ENCODE measurements at regions not wholly inside any gene's neighbourhood (a gene's known extent, or its start where the extent isn't known, plus 50 kb on each side); places are given as distances from the start of the nearest gene placed in this dataset.

GRCh38 chr1:162982364-162982763 is 86.8 kb upstream of the RGS4 start:
- Mint-ChIP-seq H3K36me3 (ENCODE audit: low read depth, unreplicated experiment) (no peaks in the 10 kb centered on the region), H3K4me1 (ENCODE audit: unreplicated experiment) (peaks cover 19% of the 10 kb centered on the region), H3K4me3 (ENCODE audit: unreplicated experiment) (no peak overlapping the region), H3K27me3 (ENCODE audit: unreplicated experiment) (no peaks in the 10 kb centered on the region), H3K27ac (ENCODE audit: unreplicated experiment) (no peak overlapping the region), H3K9me3 (ENCODE audit: unreplicated experiment) (no peaks in the 10 kb centered on the region)
- DNase-seq (ENCODE audit: low spot score): no peak
- TF ChIP-seq CTCF (IDR thresholded peaks at IDR 0.05; ENCODE audit: unreplicated experiment): no peak

- Mint-ChIP-seq H3K27me3 (ENCODE audit: unreplicated experiment) (no peaks in the 10 kb centered on the region), H3K9me3 (ENCODE audit: unreplicated experiment) (no peaks in the 10 kb centered on the region), H3K4me1 (ENCODE audit: unreplicated experiment) (peaks cover 18% of the 10 kb centered on the region), H3K27ac (ENCODE audit: unreplicated experiment) (no peak overlapping the region), H3K4me3 (ENCODE audit: unreplicated experiment) (no peak overlapping the region), H3K36me3 (ENCODE audit: low read depth, unreplicated experiment) (no peaks in the 10 kb centered on the region)
- no peak for DNase-seq (ENCODE audit: low spot score)
- no peak for TF ChIP-seq CTCF (IDR thresholded peaks at IDR 0.05; ENCODE audit: unreplicated experiment)
These were observed 91.1 kb upstream of the RGS4 start for GRCh38 chr1:162977944-162978568.

- no peak overlapping the region for H3K27ac Mint-ChIP-seq (ENCODE audit: unreplicated experiment)
- no peaks in the 10 kb centered on the region for H3K27me3 Mint-ChIP-seq (ENCODE audit: unreplicated experiment)
- no peak for DNase-seq (ENCODE audit: low spot score)
- peaks cover 18% of the 10 kb centered on the region for H3K4me1 Mint-ChIP-seq (ENCODE audit: unreplicated experiment)
- no peak overlapping the region for H3K4me3 Mint-ChIP-seq (ENCODE audit: unreplicated experiment)
- no peaks in the 10 kb centered on the region for H3K36me3 Mint-ChIP-seq (ENCODE audit: low read depth, unreplicated experiment)
- no peaks in the 10 kb centered on the region for H3K9me3 Mint-ChIP-seq (ENCODE audit: unreplicated experiment)
- no peak for TF ChIP-seq CTCF (IDR thresholded peaks at IDR 0.05; ENCODE audit: unreplicated experiment)
These were observed 92.5 kb upstream of the RGS4 start for GRCh38 chr1:162976628-162977027.

GRCh38 chr1:162974810-162975209 is 94.4 kb upstream of the RGS4 start:
- H3K4me1 Mint-ChIP-seq (ENCODE audit: unreplicated experiment): peaks cover 18% of the 10 kb centered on the region
- DNase-seq (ENCODE audit: low spot score): no peak
- no peaks in the 10 kb centered on the region for H3K27me3 Mint-ChIP-seq (ENCODE audit: unreplicated experiment)
- TF ChIP-seq CTCF (IDR thresholded peaks at IDR 0.05; ENCODE audit: unreplicated experiment): no peak
- H3K27ac Mint-ChIP-seq (ENCODE audit: unreplicated experiment): no peak overlapping the region
- no peaks in the 10 kb centered on the region for H3K9me3 Mint-ChIP-seq (ENCODE audit: unreplicated experiment)
- no peak overlapping the region for H3K4me3 Mint-ChIP-seq (ENCODE audit: unreplicated experiment)
- H3K36me3 Mint-ChIP-seq (ENCODE audit: low read depth, unreplicated experiment): no peaks in the 10 kb centered on the region

- H3K27me3 Mint-ChIP-seq (ENCODE audit: unreplicated experiment): no peaks in the 10 kb centered on the region
- H3K4me3 Mint-ChIP-seq (ENCODE audit: unreplicated experiment): no peak overlapping the region
- no peaks in the 10 kb centered on the region for H3K9me3 Mint-ChIP-seq (ENCODE audit: unreplicated experiment)
- DNase-seq (ENCODE audit: low spot score): no peak
- TF ChIP-seq CTCF (IDR thresholded peaks at IDR 0.05; ENCODE audit: unreplicated experiment): no peak
- peaks cover 13% of the 10 kb centered on the region for H3K4me1 Mint-ChIP-seq (ENCODE audit: unreplicated experiment)
- no peak overlapping the region for H3K27ac Mint-ChIP-seq (ENCODE audit: unreplicated experiment)
- no peaks in the 10 kb centered on the region for H3K36me3 Mint-ChIP-seq (ENCODE audit: low read depth, unreplicated experiment)
These were observed 95.8 kb upstream of the RGS4 start for GRCh38 chr1:162973381-162973795.
